ENCODE measurements at regions not wholly inside any gene's neighbourhood (a gene's known extent, or its start where the extent isn't known, plus 50 kb on each side); places are given as distances from the start of the nearest gene placed in this dataset.

GRCh38 chr4:30822911-30823551 lies 102.9 kb downstream of the PCDH7 start:
- H3K9me3 ChIP-seq: no peaks in the 10 kb centered on the region
- H3K27ac ChIP-seq: no peak overlapping the region
- H3K27me3 ChIP-seq: no peaks in the 10 kb centered on the region
- H3K4me1 ChIP-seq: no peaks in the 10 kb centered on the region
- TF ChIP-seq CTCF (IDR thresholded peaks at IDR 0.05 in 4 of 5, conservative IDR thresholded peaks at IDR 0.05 in 1 of 5) (no peak), POLR2A (IDR thresholded peaks at IDR 0.05) (no peak)
- in situ Hi-C loops (cut with MboI; ENCODE audit: low sequenced_read_pairs in 4 of 4): no loop called here
- no peak for DNase-seq
- intact Hi-C loops (cut with DNase I; ENCODE audit: low total_unique reads): no loop called here
- H3K4me3 ChIP-seq: no peak overlapping the region
- no peaks in the 10 kb centered on the region for H3K36me3 ChIP-seq
- ATAC-seq: no peak

GRCh38 chr4:30825008-30825770 lies 105.0 kb downstream of the PCDH7 start:
- TF ChIP-seq POLR2A (IDR thresholded peaks at IDR 0.05): no peak
- Histone ChIP-seq H3K36me3 (no peaks in the 10 kb centered on the region), H3K27me3 (no peaks in the 10 kb centered on the region), H3K27ac (no peak overlapping the region), H3K9me3 (no peaks in the 10 kb centered on the region), H3K4me1 (no peaks in the 10 kb centered on the region), H3K4me3 (no peak overlapping the region)
- no peak for ATAC-seq
- intact Hi-C loops (cut with DNase I; ENCODE audit: low total_unique reads): no loop called here
- no peak for DNase-seq
- in situ Hi-C loops (cut with MboI; ENCODE audit: low sequenced_read_pairs in 4 of 4): no loop called here

- intact Hi-C loops (cut with DNase I; ENCODE audit: low total_unique reads): no loop called here
- no peak for DNase-seq
- H3K9me3 ChIP-seq: no peaks in the 10 kb centered on the region
- H3K27me3 ChIP-seq: no peaks in the 10 kb centered on the region
- H3K27ac ChIP-seq: no peak overlapping the region
- H3K36me3 ChIP-seq: no peaks in the 10 kb centered on the region
- H3K4me1 ChIP-seq: no peaks in the 10 kb centered on the region
- TF ChIP-seq POLR2A (IDR thresholded peaks at IDR 0.05) (no peak), CTCF (IDR thresholded peaks at IDR 0.05 in 4 of 5, conservative IDR thresholded peaks at IDR 0.05 in 1 of 5) (no peak)
- in situ Hi-C loops (cut with MboI; ENCODE audit: low sequenced_read_pairs in 4 of 4): no loop called here
- ATAC-seq: no peak
- H3K4me3 ChIP-seq: no peak overlapping the region
Observed at GRCh38 chr4:30828264-30828926, 108.2 kb downstream of the PCDH7 start.

- Histone ChIP-seq H3K27ac (no peak overlapping the region), H3K27me3 (no peaks in the 10 kb centered on the region), H3K4me3 (no peak overlapping the region), H3K9me3 (no peaks in the 10 kb centered on the region), H3K36me3 (no peaks in the 10 kb centered on the region), H3K4me1 (no peaks in the 10 kb centered on the region)
- intact Hi-C loops (cut with DNase I; ENCODE audit: low total_unique reads) (no loop called here), in situ Hi-C loops (cut with MboI; ENCODE audit: low sequenced_read_pairs in 4 of 4) (no loop called here)
- no peak for DNase-seq
- no peak for ATAC-seq
- TF ChIP-seq CTCF (IDR thresholded peaks at IDR 0.05 in 4 of 5, conservative IDR thresholded peaks at IDR 0.05 in 1 of 5): no peak
- no peak for TF ChIP-seq POLR2A (IDR thresholded peaks at IDR 0.05)
Observed at GRCh38 chr4:30832639-30833038, 112.5 kb downstream of the PCDH7 start.

- Histone ChIP-seq H3K4me1 (no peaks in the 10 kb centered on the region), H3K36me3 (no peaks in the 10 kb centered on the region), H3K9me3 (no peaks in the 10 kb centered on the region), H3K27ac (no peak overlapping the region), H3K27me3 (no peaks in the 10 kb centered on the region), H3K4me3 (no peak overlapping the region)
- DNase-seq: no peak
- in situ Hi-C loops (cut with MboI; ENCODE audit: low sequenced_read_pairs in 4 of 4) (no loop called here), intact Hi-C loops (cut with DNase I; ENCODE audit: low total_unique reads) (no loop called here)
- ATAC-seq: no peak
- TF ChIP-seq CTCF (IDR thresholded peaks at IDR 0.05 in 4 of 5, conservative IDR thresholded peaks at IDR 0.05 in 1 of 5) (no peak), POLR2A (IDR thresholded peaks at IDR 0.05) (no peak)
Observed at GRCh38 chr4:30833206-30833605, 113.0 kb downstream of the PCDH7 start.
